GM21423 (cell line): ENCODE measurements at regions not wholly inside any gene's neighbourhood (a gene's known extent, or its start where the extent isn't known, plus 50 kb on each side); places are given as distances from the start of the nearest gene placed in this dataset.

ENCODE experiments used
- ATAC-seq: cut with Tn5 transposase; IDR thresholded peaks from one replicate; pipeline ENCODE4 v1.9.1; 2021; ENCODE audit warnings: mild to moderate bottlenecking, moderate library complexity; ENCODE audit not compliant: unreplicated experiment

DNA sequence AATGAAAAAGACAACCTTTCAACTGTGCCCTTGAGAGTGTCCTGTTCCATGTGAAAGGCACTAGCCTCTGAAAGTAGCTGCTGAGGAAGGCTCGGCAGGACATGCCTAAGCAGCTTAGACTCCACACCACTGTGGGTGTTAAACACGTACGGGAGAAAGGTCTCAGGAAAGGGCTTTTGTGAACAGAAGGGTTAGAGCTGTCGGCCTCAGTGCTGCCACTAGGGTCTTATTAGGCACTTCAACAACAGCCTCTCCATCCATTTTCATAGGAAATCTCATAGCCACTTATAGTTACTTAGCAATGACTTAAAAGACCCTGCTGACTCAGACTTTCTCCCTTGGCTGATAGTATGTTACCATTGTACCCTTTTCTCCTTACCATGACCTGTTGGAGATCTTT lies 662.8 kb downstream of the TBC1D32 start:
- ATAC-seq, result no peak

DNA sequence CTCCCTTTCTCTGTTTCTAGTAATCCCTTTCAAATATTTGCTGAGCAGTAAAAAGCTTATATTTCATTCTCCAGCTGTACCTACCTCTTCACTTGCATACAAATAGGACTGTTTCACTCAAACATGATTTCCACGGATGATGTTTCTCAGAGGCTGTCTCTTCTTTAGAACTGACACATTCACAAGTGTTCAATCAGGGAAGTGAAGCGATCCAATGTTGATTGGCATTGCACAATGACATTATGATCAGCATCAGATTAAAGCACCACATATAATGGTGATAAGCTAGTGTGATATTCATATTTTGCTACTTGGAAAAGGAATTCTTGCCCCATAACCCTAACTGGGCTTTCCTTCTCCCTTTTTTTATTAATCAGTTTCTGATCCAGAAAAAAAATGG lies 681.8 kb downstream of the TBC1D32 start:
- no peak for ATAC-seq

DNA sequence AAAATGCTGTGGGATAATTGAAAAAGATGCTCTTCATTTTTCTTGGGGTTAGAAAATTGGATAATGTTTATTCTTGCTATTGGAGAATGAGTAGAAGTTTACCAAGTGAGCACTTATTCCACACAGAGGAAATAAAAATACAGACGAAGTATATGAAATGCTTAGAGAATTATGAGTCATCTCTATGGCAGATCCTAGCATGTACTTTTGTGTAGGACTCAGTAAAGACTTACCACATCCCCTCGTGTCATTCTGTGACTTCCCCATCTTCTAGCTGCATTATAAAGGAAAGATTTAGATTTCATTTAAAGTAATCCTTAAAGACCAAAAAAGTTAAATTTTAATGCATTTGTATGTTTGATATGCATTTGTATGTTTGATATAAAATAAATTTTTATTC lies 685.6 kb downstream of the TBC1D32 start:
- ATAC-seq, result no peak

DNA sequence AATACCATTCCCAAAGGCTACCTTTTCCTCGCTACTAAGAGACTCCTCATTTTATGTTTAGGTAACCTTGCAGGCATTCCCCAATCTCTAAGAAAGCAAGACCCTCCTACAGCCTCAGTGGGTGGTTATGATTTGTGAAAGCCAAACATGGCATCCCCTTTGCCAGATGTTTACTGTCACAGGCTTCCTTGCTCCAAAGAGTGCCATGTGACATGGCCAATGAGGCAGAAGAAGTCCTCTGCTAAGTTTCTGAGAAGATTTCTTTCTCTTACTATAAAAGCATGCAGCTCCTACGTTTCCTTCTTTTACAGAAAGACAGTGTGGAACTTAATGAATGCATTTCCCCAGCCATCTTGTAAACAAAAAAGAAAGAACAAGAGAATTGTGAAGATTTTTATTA lies 688.2 kb downstream of the TBC1D32 start:
- ATAC-seq, result no peak

DNA sequence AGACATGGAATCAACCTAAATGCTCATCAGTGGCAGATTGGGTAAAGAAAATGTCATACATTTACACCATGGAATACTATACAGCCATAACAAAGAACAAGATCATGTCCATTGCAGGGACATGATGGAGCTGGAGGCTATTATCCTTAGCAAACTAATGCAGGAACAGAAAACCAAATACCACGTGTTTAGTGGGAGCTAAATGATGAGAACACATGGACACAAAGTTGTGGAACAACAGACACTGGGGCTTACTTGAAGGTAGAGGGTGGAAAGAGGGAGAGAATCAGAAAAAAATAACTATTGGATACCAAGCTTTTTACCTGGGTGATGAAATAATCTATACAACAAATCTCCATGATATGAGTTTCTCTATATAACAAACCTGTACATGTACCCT lies 701.3 kb downstream of the TBC1D32 start:
- no peak for ATAC-seq

DNA sequence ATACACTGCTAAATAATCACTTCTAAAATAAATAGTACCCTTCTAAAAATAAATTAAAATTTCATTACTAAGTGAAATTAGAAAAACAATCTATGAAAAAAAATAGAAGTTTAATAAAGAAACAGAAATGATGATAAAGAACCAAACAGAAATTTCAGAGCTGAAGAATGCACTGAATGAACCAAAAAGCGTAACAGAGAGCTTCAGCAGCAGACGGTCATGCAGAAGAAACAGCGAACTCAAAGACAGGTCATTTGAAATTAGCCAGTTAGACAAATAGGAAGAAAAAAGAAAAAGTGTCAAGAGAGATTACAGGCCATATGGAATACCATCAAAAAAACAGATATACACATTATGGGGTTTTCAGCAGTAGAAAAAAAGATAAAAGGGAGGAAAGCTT lies 706.7 kb downstream of the TBC1D32 start:
- ATAC-seq, result no peak

DNA sequence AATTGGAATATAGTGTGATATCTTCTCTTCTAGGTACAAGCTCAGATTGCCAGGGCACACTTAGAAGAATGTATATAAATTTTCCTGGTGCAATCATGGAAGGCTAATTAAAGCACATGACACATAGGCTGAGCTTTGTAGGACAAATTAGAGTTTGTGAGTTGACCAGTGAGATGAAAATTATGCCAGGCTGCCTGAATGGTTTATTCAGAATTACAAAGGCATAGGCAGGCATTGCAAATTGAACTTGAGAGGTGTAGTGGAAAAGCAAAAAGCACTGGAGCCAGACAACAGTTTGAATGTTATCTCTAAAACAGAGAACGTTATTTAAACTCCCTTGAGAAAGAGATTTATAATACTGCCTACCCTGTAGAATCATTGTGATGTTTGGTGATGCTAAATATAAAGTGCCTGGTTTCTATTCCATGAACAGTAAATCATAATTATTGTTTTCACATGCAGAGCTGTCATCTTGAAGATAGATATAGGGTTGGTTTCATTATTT lies 712.1 kb downstream of the TBC1D32 start:
- no peak for ATAC-seq

DNA sequence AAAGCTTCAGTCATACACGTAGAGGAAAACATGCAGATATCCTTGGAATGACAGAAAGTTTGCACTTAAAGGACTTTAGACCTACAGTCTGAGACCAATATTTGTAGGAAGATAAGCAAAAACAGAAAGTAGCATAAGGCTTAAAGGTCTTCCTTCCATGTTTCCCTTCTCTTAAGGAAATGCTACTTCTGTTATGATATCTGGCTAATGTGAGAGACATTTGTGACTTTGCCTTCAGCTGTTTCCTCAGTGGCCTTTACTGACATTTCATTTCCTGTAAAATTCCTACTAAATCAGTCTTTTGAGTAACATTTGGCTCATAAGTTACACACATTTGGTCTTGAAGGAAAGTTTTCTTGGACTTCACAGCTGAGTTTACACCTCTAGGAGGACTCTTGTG lies 713.4 kb downstream of the TBC1D32 start:
- no peak for ATAC-seq

DNA sequence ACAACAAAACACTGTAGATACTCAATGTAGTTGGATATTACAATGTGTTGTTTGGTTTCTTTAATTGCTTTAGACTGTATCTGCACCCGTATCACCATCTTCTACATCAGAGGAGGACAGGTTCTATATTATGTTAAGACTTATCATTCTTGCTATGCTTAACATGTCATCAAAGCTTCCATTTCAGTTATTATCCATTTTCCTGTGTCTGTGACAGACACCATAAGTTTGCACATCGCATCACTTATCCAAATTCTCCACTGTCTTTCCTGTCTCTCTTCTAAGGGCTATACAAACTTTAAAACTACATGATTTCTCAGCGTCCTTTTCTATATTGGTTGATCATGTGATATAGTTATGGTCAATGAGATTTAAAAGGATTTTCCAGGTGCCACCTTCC lies 719.0 kb downstream of the TBC1D32 start:
- ATAC-seq, result no peak

DNA sequence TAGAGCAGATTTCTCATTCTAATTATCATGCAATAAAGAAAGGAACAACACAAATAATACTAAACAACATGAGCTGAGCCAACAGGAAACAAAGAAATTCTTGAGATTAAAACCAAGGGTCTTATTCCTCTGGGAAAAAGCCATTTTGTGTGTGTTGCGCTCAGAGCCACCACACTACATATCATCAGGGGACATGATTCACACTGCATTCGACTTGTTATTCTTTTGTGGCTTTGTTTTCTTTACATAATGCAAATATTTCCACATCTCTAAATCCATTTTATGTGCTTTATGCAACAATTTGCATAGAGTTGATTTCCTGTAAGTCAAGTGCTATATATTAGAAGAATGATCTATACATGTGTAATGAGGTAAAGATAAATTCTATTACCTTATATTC lies 719.6 kb downstream of the TBC1D32 start:
- ATAC-seq, result no peak

DNA sequence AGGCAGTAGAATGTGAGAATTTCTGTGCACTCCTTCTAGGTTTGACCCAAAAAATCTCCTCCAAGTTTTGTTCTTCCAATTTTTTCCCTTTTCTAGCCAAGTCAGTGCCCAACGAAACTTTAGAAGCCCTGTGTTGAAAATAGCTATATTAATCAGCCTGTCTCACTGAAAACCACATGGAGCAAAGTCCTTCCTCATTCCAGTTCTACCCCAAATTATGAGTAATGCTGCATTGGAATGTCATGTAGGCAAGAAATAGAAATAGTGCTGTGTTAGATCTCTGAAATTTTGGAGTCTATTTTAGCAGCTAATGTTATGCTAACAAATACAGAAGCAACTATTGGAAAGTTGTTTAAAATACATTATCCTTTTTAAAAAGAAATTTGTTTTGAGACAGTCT lies 725.5 kb downstream of the TBC1D32 start:
- no peak for ATAC-seq

DNA sequence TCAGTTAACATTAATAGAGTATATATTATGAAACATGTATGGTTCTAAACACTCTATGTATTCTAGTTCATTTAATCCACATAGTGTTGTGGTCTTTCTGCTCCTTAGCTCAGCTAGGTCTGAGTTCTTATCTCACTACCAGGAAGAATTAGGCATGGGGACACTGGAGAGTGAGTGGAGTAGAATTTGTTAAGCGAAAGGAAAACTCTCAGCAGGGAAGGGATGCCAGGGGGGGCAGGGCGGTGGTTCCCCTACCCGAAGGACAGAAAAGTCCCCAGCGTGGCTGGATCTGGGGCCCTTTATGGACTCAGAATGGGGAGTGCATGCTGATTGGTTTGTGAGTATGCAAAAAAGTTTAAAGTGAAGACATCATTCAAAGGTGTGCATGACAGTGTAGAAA lies 727.5 kb downstream of the TBC1D32 start:
- no peak for ATAC-seq

DNA sequence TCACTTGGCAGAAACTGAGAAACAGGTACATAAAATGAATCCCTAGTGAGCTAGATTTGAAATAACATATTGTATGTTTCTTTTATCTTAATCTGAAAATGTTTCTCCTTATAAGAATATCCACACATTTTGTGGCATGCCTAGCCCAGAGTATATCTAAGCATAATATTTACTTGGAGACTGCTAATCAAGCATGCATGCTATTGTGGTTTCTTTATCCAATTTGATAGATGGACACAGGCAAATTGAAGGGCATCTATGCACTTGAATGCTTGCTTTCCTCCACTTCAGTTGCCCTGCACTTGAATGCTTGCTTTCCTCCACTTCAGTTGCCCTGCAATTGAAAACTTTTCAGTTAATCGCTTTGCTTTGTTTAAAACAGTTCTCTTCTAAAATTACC lies 729.8 kb downstream of the TBC1D32 start:
- ATAC-seq, result no peak

DNA sequence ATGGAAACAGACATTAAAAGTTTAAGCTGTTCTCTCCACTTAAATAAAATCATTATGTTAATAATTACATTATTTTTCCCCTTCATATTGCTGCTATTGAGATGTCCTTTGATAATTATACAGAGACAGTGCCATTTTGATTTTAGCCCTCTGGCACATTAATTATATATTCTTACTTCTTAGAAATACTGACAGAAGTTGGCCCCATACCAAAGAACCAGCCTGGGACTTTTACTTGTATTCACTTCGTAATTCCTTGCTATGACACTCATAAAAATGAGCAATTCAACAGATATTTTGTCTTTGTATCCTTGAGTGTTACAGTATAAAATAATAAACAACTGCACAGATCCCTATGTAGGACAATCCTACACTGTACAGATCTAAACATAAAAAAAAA lies 743.7 kb downstream of the TBC1D32 start:
- no peak for ATAC-seq

DNA sequence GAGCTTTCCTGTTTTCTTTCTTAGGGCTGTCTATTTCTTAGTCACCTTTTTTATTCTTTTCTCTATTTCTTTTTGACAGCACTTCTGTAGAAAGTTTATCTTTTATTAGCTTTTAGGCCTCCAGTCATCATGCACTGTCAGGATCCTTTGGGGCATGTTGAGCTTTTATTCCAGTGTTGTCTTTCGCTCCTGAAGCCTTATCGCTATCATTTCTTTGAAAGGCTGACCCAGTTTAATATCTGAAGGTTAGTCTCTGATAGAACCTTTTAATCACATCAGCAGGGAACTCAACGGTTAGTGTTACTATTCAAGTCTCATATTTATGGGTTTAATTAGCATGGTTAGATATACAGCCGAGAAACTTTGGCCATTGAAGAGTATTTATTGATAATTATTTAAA lies 745.9 kb downstream of the TBC1D32 start:
- ATAC-seq, result no peak

DNA sequence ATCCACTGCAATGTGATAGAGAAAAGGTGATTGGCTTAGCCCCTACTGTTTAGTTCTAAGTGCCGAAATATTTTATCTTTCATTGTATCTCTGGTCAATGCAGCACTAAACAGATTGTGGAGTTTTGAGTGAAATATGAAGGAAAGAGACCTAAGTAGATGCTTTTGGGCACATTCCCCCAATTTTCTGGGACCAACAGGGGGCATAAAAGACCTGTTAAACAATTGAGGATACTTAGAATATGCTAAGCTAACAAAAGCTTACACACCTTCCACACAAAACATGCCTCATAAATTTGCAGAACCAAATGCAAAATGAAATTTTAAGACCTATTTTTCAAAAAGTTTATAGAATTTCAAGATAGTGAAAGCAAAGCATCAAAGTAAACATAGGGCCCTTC lies 746.9 kb downstream of the TBC1D32 start:
- ATAC-seq, result no peak

DNA sequence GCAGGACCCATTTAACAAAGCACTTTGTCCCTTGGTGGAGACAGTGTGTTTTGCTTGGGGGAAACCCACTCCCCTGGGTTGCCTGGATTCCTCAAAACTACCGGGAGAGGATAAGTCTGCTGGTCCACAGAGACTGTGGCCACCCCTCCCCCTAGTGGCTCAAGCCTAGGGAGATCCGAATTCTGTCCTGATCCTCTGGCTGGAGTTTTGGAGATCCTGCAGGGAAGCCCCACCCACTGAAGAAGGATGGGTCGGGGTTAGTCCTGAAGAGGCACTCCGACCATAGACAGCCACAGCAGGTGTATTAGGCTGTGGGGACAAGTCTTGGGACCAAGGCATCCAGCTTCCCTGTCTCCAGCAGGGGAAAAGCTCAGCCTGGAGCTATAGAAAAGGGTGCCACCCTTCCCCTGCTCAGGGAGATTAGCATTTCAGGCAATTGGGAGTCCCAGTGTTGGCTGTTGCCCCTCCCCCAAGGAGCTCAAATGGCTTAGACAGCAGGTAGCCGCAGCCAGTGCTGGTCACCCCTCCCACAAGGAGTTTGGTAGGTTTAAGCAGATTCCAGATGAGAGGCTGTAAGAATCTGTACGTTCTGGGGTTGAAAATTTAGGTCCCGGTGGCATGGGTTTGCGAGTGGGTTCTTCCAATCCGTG lies 750.0 kb downstream of the TBC1D32 start:
- no peak for ATAC-seq

DNA sequence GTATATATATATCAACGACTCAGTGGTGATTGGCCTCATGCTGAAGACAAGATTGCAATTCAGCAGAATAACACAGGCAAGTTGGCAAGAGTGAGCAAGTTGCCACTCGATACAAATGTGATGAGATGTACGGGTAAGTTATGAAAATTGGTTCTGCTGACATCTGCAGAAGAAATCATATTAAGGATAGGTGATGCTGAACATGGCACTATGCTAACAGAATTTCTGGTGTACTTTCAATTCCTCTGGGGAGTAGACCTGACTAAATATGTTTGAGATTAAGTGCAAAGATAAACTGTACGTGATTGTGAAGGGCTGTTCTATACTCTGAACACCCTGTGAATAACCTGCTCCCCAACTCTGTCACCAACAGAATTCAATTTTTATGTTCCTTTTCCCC lies 758.2 kb downstream of the TBC1D32 start:
- ATAC-seq, result no peak

DNA sequence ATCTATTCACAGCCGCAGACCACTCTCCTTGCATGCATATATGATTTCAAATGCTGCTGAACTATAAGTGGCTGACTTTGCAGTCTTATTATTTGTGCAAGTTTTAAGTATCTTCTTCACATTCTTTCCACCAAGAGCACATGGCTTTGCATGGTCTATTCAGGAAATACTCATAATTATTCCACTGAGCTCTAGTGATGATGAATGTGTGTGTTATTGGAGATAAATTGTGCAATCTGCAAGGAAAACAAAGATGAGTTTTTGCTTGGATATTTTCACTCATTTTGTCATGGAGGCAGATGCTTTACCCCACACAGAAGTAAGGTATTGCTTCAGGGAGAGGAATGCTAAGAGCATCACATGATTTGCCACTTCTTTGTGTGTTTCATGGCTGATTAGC lies 764.6 kb downstream of the TBC1D32 start:
- no peak for ATAC-seq

DNA sequence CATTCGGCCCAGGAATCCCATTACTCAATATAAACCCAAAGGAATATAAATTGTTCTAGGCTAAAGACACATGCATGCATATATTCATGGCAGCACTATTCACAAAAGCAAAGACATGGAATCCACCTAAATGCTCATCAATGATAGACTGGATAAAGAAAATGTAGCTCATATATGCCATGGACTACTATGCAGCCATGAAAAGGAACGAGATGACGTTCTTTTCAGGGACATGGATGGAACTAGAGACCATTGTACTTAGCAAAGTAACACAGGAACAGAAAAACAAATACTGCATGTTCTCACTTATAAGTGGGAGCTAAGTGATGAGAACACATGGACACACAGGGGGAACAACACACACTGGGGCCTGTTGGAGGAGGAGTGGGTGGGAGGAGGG lies 769.5 kb downstream of the TBC1D32 start:
- no peak for ATAC-seq

DNA sequence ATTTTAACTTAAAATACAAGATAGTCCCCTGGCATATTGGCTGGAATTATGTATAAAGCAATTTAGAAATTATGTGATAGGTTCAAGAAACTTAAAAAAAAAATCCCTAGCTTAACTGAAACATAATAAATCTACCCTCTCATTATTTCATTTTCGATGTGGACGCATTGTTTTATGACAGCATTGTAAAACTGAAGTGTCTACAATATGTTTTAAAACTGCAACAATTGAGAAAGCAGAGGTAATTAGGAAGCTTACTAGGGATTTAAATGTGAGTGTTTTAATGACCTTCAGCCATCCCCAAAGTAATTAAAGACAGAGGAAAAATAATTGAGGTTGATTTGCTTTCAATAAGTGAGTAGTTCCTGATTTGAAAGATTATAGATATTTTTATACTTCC lies 776.0 kb downstream of the TBC1D32 start:
- ATAC-seq, result no peak

DNA sequence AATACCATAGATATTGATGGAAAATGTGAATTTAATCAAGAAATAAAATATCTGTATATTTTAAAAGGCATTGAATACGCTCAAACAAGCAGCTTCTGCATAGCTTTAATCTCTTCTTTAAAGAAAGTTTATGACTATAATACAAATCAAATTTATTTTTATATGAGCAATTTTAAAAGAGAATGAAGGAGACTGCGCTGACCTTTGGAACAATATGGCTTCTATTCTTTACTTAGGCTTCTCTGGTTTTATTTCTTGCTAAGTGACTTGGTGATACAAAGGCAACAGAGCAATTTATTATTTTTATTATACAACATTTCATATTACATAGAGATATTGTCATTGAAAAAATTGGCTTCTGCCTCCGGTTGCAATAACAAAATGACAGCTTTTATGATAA lies 776.7 kb downstream of the TBC1D32 start:
- ATAC-seq, result no peak

DNA sequence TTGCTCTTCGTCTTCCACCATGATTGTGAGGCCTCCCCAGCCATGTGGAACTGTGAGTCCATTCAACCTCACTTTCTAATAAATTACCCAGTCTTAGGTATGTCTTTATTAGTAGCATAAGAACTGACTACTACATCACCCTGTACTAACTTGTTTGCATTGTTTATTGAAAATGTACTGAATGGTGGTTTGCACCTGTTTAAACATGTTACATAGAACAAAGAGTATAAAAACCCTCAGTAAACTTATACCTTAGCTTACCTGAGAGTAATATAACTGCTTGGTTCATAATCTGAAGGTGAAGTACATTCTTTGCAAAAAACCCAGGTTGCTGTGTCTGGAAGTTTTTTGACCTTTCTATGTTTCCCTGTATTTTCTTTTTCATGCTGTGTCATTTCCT lies 777.8 kb downstream of the TBC1D32 start:
- ATAC-seq, result no peak
